ENCODE measurements at regions not wholly inside any gene's neighbourhood (a gene's known extent, or its start where the extent isn't known, plus 50 kb on each side); places are given as distances from the start of the nearest gene placed in this dataset.

DNA sequence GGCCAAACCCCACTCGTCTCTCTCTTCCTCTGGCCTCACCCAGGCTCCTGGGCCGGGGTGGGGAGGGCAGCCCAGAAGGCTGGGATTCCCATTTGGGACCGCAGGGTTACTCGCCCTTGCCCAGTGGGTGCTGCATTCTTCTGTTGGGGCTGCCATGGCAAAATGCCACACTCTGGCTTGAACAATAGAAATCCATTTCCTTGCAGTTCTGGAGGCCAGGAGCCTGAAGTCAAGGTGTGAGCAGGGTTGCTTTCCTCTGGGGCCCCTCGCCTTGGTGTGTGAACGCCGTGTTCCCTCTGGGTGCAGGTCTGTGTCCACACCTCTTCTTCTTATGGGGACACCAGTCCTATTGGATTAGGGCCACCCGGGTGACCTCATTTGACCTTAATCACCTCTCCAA lies 105.8 kb upstream of the GSE1 start:
- TF ChIP-seq EP300 (IDR thresholded peaks at IDR 0.05): no peak
- TF ChIP-seq, protein P1, sequence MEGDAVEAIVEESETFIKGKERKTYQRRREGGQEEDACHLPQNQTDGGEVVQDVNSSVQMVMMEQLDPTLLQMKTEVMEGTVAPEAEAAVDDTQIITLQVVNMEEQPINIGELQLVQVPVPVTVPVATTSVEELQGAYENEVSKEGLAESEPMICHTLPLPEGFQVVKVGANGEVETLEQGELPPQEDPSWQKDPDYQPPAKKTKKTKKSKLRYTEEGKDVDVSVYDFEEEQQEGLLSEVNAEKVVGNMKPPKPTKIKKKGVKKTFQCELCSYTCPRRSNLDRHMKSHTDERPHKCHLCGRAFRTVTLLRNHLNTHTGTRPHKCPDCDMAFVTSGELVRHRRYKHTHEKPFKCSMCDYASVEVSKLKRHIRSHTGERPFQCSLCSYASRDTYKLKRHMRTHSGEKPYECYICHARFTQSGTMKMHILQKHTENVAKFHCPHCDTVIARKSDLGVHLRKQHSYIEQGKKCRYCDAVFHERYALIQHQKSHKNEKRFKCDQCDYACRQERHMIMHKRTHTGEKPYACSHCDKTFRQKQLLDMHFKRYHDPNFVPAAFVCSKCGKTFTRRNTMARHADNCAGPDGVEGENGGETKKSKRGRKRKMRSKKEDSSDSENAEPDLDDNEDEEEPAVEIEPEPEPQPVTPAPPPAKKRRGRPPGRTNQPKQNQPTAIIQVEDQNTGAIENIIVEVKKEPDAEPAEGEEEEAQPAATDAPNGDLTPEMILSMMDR (IDR thresholded peaks at IDR 0.05): no peak
- TF ChIP-seq POLR2AphosphoS5 (IDR thresholded peaks at IDR 0.05): no peak
- no peak for TF ChIP-seq POLR2A (IDR thresholded peaks at IDR 0.05)
- no peak for DNase-seq (ENCODE audit: low spot score in 2 of 2)
- H3K4me1 ChIP-seq: no peaks in the 10 kb centered on the region
- no peak overlapping the region for H3K4me3 ChIP-seq
- no peaks in the 10 kb centered on the region for H3K36me3 ChIP-seq
- H3K27ac ChIP-seq: no peak overlapping the region
- no peaks in the 10 kb centered on the region for H3K27me3 ChIP-seq
- WGBS: 87% methylated on average over 8 of the region's 8 CpGs
- no peaks in the 10 kb centered on the region for H3K9me3 ChIP-seq

DNA sequence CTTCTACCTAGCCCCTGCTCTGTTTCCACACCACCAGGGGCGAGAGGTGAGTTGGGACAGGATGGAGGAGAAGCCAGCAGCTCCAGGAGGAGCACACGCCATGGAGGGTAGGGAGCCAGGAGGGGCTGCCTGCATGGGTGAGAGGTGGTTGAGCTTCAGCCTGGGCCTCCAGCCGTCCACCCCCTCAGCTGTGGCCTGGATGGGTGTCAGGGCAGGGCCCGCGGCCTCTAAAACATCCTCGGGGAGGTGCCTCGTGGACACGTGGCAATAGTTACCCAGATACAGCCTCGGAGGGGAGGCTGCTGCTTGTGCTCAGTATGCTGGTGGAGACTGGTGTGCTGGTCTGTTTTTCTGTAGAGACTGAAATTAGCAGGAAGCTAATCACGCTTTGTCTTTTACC lies 104.7 kb upstream of the GSE1 start:
- H3K27me3 ChIP-seq: no peaks in the 10 kb centered on the region
- H3K4me1 ChIP-seq: peaks cover 3% of the 10 kb centered on the region
- H3K9me3 ChIP-seq: no peaks in the 10 kb centered on the region
- H3K27ac ChIP-seq: no peak overlapping the region
- WGBS: 92% methylated on average over 5 of the region's 10 CpGs
- TF ChIP-seq, protein P1 (IDR thresholded peaks at IDR 0.05): no peak
- TF ChIP-seq POLR2AphosphoS5 (IDR thresholded peaks at IDR 0.05) (no peak), POLR2A (IDR thresholded peaks at IDR 0.05) (no peak), EP300 (IDR thresholded peaks at IDR 0.05) (no peak)
- H3K36me3 ChIP-seq: no peaks in the 10 kb centered on the region
- no peak overlapping the region for H3K4me3 ChIP-seq
- DNase-seq (ENCODE audit: low spot score in 2 of 2): no peak

DNA sequence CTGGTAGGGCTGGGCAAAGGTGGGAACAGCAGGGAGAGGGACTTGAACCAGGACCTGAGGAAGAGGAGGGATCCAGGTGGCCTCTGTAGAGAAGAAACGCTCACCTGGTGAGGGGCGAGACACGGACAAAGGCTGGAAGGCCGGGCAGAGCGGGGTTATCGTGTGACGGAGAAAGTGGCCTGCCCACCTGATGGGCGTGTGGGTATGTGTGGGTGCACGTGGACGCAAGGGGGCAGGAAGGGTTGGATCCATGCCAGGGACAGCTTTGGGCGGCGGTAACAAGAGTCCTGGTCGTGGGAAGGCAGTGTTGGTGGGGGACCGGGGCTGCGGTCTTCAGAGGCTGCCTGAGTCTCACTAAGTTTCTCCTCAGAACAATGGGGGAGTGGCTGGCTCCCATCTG lies 104.1 kb upstream of the GSE1 start:
- Histone ChIP-seq H3K27me3 (no peaks in the 10 kb centered on the region), H3K27ac (no peak overlapping the region), H3K4me1 (peaks cover 9% of the 10 kb centered on the region), H3K36me3 (no peaks in the 10 kb centered on the region), H3K9me3 (no peaks in the 10 kb centered on the region), H3K4me3 (no peak overlapping the region)
- TF ChIP-seq EP300 (IDR thresholded peaks at IDR 0.05): no peak
- 93% methylated on average over 14 of the region's 15 CpGs for WGBS
- no peak for DNase-seq (ENCODE audit: low spot score in 2 of 2)

DNA sequence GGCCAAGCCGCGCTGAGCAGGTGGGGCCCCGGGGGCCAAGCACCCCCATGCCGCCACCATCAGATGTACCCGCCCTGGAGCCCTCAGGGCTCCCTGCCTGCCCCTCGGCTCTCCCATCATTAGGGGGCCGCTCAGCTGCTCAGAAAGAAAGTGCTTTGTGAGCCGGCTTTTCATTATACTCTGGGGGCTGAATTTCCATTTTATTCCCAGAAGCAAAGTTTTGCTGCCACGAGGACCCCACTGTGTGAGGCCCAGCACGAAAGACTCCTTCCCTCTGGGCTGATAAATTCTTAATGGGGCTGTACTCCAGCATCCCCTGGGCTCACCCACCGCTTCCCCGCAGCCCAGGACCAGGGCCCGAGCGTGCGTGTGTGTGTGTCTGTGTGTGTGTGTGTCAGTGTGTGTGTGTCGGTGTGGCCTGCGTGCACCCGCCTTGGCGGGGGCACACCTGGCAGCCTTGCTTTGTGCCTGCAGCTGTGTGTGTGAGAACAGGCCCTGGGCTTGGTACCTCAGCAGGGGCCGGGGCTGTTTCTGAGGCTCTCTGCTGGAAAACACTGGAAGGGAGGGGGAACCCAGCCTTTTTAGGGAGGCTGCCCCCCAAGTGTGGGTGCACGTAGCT lies 103.0 kb upstream of the GSE1 start:
- H3K36me3 ChIP-seq: no peaks in the 10 kb centered on the region
- WGBS: 78% methylated on average over 3 of the region's 21 CpGs
- no peak for TF ChIP-seq EP300 (IDR thresholded peaks at IDR 0.05)
- TF ChIP-seq POLR2A (IDR thresholded peaks at IDR 0.05): no peak
- TF ChIP-seq POLR2AphosphoS5 (IDR thresholded peaks at IDR 0.05): no peak
- TF ChIP-seq, protein P1 (IDR thresholded peaks at IDR 0.05): no peak
- H3K4me3 ChIP-seq: no peak overlapping the region
- peaks cover 20% of the 10 kb centered on the region for H3K4me1 ChIP-seq
- no peaks in the 10 kb centered on the region for H3K9me3 ChIP-seq
- H3K27me3 ChIP-seq: no peaks in the 10 kb centered on the region
- no peak for DNase-seq (ENCODE audit: low spot score in 2 of 2)
- no peak overlapping the region for H3K27ac ChIP-seq

DNA sequence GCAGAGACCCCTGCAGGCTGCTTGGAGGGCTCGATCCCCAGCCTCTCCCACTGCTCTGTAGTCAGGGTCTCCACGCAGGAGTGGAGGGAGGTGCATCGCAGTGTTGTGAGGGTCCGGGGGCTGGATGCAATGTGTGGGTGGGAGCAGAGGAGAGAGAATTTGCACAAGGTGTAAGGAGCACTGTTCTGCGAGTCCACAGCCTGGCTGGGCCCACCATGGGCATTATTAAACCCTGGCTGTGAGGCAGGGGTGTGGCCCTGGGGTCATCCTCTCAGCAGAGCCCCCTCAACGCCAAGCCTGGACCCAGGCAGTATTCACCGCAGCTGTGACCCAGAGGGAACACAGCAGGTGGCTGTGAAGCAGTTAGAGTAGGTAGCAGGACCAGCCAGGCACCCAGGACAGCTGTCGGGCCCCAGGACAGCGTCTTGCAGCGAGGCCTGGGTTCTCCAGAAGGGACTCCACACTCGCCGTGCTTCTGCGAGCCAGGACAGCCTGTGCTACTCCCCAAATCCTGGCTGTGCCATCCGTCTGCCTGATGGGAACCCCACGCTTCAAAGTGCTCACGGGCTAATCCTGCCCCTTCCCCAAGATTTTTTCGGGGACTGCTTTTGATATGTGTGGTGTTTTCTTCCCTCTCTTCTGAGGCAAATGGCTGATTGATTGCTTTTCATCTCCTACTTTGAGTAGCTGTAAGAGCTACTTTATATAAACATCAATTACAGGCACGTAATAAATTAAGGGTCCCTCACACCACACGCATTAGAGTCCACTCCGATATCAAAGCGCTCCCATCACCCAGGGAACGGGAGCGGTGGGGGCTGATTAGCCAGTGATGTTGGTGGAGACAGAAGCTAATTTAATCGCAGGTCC lies 100.9 kb upstream of the GSE1 start:
- Histone ChIP-seq H3K9me3 (no peaks in the 10 kb centered on the region), H3K36me3 (no peaks in the 10 kb centered on the region), H3K27ac (no peak overlapping the region), H3K27me3 (no peaks in the 10 kb centered on the region), H3K4me3 (no peak overlapping the region), H3K4me1 (peaks cover 30% of the 10 kb centered on the region)
- no peak for DNase-seq (ENCODE audit: low spot score in 2 of 2)
- TF ChIP-seq, protein P1 (IDR thresholded peaks at IDR 0.05): no peak
- no peak for TF ChIP-seq EP300 (IDR thresholded peaks at IDR 0.05)
- no peak for TF ChIP-seq POLR2A (IDR thresholded peaks at IDR 0.05)
- TF ChIP-seq POLR2AphosphoS5 (IDR thresholded peaks at IDR 0.05): no peak
- WGBS: 94% methylated on average over 18 of the region's 24 CpGs
